OCI-LY3 (cell line): ENCODE measurements at regions not wholly inside any gene's neighbourhood (a gene's known extent, or its start where the extent isn't known, plus 50 kb on each side); places are given as distances from the start of the nearest gene placed in this dataset.

Experiments
- CTCF ChIP-seq: fragments of 200-600, 300-600 bp; sonication (generic); IDR thresholded peaks from 2 replicates; pipeline ENCODE4 v1.5.1; 2014; ENCODE audit warnings: antibody characterized with exemption, low read length, low read depth
- EZH2phosphoT487 ChIP-seq: fragments of 200-600 bp; shearing (Covaris generic); IDR thresholded peaks from 2 replicates; pipeline ENCODE4 v1.6.1; 2018; ENCODE audit warnings: antibody characterized with exemption, mixed run types, low read depth

- TF ChIP-seq CTCF (no peak), EZH2phosphoT487 (no peak)
These were observed 177.9 kb upstream of the ZNF184 start for GRCh38 chr6:27650620-27651370.
